Left cardiac atrium (tissue), 4 donors: ENCODE measurements at regions not wholly inside any gene's neighbourhood (a gene's known extent, or its start where the extent isn't known, plus 50 kb on each side); places are given as distances from the start of the nearest gene placed in this dataset.
"Not testable (repeated sequence)": the region's sequence is repeated elsewhere in the genome, so short reads cannot be mapped to it uniquely, and the experiment has no call there.

Source experiments
- ATAC-seq, 2 donors: fragments of 200-7000 bp; cut with Tn5 transposase; one replicate each; pipeline ENCODE4 v1.9.1; 2020; ENCODE audit warnings: mild to moderate bottlenecking in 2 of 2, moderate library complexity in 2 of 2
- DNase-seq: peaks from one replicate; pipeline ENCODE4 v3.0.0-alpha.2; 2020
- intact Hi-C, 2 donors: fragments of 100-400 bp; cut with DNase I; formaldehyde crosslinking; loops; one replicate each; pipeline versions ENCODE4 v1.14.1 to v1.15.1; 2022 to 2023
- donor health status: DM: no; HTN: yes; CAD: no.
- donor health status: DM: no; HTN: yes; CAD: no; lungs with severe emphysema.
- donor health status: DM: yes; HTN: yes; CAD: no.
- donor health status: Dilated cardiomyopathy.

GRCh38 chr7:15068324-15068723 is 165.8 kb upstream of the DGKB start:
- no peak for DNase-seq
- no peak for ATAC-seq
- intact Hi-C loops = no loop called here

DNA sequence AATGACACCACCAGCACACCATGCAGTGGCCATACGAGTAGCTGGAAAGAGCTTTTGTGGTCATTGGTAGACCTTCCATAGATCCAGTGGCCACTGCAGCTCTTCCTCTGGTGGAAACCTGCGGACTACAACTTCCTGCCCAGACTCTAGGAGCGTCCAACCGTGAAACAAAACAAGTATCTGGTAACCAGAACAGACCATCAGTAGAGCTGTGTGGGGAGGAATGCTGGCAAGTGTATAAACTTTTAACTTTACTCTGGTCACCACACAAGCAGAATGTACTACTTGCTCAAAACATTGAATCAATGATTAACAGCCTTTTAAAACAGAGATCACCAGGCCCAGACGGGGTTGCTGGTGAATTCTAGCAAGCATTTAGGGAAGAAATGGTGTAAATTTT is 154.7 kb upstream of the DGKB start:
- no peak for DNase-seq
- ATAC-seq = no peak
- intact Hi-C loops = no loop called here

DNA sequence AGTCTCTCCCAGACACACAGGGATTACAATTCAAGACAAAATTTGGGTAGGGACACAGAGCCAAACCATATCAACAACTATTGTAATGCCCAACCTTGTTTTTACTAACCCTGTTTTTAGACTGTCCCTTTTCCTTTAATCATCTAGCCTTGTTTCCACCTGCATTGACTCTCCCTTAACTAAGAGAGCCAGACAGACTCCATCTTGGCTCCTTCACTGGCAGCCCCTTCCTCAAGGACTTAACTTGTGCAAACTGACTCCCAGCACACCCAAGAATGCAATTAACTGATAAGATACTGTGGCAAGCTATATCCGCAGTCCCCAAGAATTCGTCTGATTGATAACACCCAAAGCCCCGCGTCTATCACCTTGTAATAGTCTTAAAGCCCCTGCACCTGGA is 151.8 kb upstream of the DGKB start:
- ATAC-seq, intact Hi-C loops, DNase-seq: not testable (repeated sequence)

GRCh38 chr7:15049157-15049556 is 146.6 kb upstream of the DGKB start:
- DNase-seq (no peak), ATAC-seq (no peak)
- intact Hi-C loops = no loop called here

DNA sequence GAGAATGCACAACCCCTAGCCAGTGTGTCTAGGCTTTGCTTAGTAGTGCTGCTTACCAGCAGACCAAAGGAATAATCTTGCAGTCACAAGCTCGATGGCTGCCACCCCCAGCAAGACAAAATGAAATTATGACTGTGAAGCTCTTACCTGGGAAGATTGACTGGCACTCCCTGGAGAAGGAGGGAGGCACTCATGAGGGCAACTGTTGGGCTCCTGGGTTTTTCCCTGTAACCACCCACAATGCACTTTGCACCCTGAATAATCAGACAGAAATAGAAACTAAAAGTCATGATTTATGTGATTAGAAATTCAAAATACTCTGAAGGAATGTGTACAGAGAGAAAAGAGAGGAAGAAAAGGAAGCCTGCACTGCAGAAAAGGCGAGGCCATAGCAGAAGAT is 144.3 kb upstream of the DGKB start:
- intact Hi-C loops = no loop called here
- DNase-seq = no peak
- no peak for ATAC-seq

GRCh38 chr7:15043931-15044330 is 141.4 kb upstream of the DGKB start:
- DNase-seq = no peak
- no peak for ATAC-seq
- intact Hi-C loops = no loop called here

- intact Hi-C loops = no loop called here
- DNase-seq (no peak), ATAC-seq (no peak)
Measured at GRCh38 chr7:15042285-15043065, 139.9 kb upstream of the DGKB start.

DNA sequence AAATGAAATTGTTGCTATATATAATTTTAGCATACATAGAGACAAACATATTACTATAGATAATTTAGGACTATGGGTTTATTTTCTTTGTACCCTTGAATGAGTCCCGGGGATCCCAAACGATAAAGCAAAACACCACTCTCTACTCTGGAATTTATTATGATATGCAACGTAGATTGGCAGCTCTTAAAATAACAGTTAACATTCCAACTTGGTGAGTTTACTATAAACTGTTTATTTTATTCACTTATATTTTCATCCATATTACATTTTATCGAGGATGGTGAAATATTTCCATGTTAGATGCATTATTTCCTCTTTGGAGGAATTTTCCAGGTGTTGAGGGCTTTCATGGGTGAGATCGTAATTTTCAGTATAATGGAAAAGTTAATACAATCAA is 138.7 kb upstream of the DGKB start:
- intact Hi-C loops = no loop called here
- ATAC-seq = no peak
- DNase-seq = no peak

GRCh38 chr7:15035814-15036213 is 133.3 kb upstream of the DGKB start:
- intact Hi-C loops = no loop called here
- ATAC-seq (no peak), DNase-seq (no peak)

- ATAC-seq (no peak), DNase-seq (no peak)
- intact Hi-C loops = no loop called here
Measured at GRCh38 chr7:15033039-15033438, 130.5 kb upstream of the DGKB start.

DNA sequence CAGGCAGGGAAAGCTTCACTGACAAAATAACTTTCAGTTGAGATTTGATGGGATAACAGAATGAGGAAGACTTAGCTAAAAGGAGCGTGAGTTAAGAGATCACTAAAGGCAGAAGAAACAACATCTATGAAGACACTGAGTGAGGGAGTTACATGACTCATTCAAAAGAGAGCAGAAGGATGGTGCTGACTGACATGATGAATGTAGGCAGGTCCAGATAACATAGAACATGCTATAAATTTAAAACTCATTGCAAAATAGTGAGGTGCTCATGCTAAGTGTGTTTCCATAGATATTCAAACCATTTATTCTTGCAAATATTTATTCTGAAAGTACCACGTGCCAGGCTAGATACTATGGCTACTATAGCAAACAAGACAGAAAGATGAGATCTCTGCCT is 116.4 kb upstream of the DGKB start:
- ATAC-seq (peak in 1 of 2 donors; percentile 34), DNase-seq (no peak)
- intact Hi-C loops = loop anchor here in 1 of 2 donors (5.0 kb wide), 1 partner anchor 302 kb away; no protein-coding TSS in a partner anchor

- DNase-seq = no peak
- no peak for ATAC-seq
- intact Hi-C loops = loop anchor here (1.0 to 5.0 kb wide), 2 partner anchors 299 kb away; no protein-coding TSS in a partner anchor
Measured at GRCh38 chr7:15016766-15017165, 114.2 kb upstream of the DGKB start.

DNA sequence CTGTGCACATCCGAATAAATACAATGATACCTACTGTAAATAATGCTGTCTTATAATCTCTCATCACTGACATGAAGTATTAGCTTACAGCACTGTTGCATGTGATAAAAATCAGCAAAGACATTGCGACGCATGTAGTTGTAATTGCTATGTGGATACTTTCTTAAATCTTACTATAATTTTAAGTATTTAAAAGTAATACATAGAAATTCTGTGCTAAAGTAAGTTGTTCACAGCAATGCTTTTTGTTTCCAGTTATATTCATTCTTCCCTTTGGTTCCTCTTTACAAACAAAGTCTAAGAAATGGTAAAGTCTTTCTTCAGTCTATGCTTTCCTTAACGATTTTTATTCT is 113.7 kb upstream of the DGKB start:
- intact Hi-C loops = loop anchor here (1.0 to 5.0 kb wide), 2 partner anchors 299 kb away; no protein-coding TSS in a partner anchor
- ATAC-seq (no peak), DNase-seq (no peak)

DNA sequence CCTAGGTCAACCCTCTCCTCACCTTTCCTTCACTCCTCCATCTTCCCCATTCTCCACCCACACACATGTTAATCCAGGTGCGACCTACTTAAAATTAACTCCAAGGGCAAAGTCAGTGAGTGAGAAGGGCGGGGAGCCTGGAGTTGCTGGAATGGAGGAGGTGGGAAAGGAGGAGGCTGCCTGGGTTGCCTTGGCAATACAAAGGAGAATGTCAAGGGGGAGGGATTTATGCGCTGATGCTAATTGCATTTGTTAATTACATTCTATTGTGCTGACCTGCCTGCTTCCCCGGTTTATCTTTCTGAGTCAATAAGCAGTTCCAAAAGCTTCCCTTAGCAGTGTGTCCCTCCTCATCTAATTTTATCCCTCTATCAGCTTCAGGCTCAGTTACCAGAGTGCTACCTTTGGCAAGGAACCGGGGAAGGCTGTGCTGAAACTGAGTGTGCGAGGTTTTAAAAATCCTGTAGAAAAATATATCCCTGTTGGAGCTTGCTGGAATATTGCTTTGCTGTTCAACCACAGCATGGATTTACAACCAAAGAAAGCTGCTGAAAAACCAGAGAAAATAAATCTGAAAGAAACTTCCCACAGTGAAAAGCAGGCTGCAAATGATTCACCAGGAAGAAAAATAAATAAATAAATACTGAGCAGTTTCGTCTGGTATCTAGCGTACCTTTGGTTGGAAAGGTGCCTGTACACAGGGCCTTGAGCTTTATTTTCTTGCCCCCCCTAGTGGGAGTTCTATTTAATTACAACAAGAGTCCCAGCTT is 113.2 kb upstream of the DGKB start:
- DNase-seq (peak; percentile 24), ATAC-seq (peak; percentile 89 to 90)
- intact Hi-C loops = loop anchor here (1.0 to 5.0 kb wide), 2 partner anchors 298 kb away; no protein-coding TSS in a partner anchor

DNA sequence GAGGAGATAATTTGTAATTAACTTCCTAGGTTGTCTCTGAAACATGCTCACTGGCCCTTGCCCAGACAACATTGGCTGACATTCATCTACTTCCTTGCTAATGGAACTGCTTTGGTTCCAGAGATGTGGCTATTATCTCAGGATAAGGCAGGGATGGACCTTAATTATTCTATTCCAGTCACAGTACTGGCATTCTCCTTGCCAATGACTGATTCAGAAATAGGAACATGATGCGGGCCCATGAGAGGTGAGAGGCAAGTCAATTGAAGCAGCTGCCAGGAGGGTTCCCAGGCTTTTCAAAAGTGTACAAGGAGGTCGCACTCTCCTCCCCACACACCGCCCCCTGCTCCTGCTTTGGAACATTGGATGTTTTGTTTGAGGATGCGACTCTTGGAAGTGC is 109.6 kb upstream of the DGKB start:
- intact Hi-C loops = loop anchor here in 1 of 2 donors (5.0 kb wide), 1 partner anchor 180 kb away; no protein-coding TSS in a partner anchor
- peak; percentile 15 to 61 for ATAC-seq

DNA sequence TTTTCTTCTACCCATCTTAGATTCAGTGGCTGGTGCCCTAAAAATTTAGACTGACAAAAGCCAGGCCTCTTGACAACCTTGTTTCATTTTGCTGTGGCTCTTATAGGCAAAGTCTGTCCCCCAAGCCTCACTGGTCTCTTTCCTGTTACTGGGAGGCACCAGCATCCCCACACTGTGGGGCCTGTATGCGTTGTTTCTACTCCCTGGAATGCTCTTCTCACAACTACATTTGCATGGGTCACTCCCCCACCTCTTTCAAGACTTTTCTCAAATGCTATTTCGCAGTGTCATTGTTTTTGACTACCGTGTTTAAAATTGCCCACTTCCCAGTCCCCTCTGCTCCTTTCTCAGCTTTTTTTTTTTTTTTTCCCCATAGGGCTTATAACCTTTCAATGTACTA is 108.7 kb upstream of the DGKB start:
- ATAC-seq = no peak
- intact Hi-C loops = loop anchor here in 1 of 2 donors (5.0 kb wide), 1 partner anchor 179 kb away; no protein-coding TSS in a partner anchor
- no peak for DNase-seq

More for the DNA sequence above, 109.6 kb upstream of the DGKB start:
- DNase-seq = no peak

DNA sequence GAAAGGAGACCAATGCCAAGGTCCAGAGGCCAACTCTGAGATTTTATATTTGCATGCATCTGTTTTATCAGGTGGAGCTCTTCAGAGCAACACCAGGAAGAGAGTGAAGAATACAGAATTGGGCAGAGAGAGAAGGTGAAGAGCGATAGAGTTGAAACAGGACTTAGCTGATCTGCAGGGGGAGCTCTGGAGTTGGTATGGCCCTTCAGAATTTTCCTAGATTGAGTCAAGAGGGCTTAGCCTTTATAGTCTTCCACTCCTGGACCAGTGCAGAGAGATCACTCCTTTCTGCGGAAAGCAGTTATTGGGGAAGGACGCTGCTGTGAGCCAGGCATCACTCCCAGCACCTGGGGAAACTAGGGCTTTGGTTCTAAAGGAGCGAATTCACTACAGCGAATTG is 105.0 kb upstream of the DGKB start:
- intact Hi-C loops = no loop called here
- ATAC-seq (no peak), DNase-seq (no peak)

GRCh38 chr7:15005672-15006071 is 103.1 kb upstream of the DGKB start:
- no peak for ATAC-seq
- intact Hi-C loops = no loop called here
- no peak for DNase-seq

- ATAC-seq (no peak), DNase-seq (no peak)
- intact Hi-C loops = no loop called here
Measured at GRCh38 chr7:15000157-15000556, 97.6 kb upstream of the DGKB start.

- DNase-seq (no peak), ATAC-seq (no peak)
- intact Hi-C loops = no loop called here
Measured at GRCh38 chr7:14999331-14999730, 96.8 kb upstream of the DGKB start.
